Nephron (organoid): ENCODE measurements at regions not wholly inside any gene's neighbourhood (a gene's known extent, or its start where the extent isn't known, plus 50 kb on each side); places are given as distances from the start of the nearest gene placed in this dataset.

ENCODE experiments used
- H3K27ac Mint-ChIP-seq, 3 experiments: 2 replicates each; pipeline ENCODE4 v1.8.0; 2020; ENCODE audit warnings: mixed read lengths in 3 of 3, mild to moderate bottlenecking in 2 of 3, moderate library complexity in 1 of 3
- H3K27me3 Mint-ChIP-seq: 2 replicates; pipeline ENCODE4 v1.8.0; 2021; ENCODE audit warnings: low read depth, mild to moderate bottlenecking, moderate library complexity, mixed read lengths
- H3K36me3 Mint-ChIP-seq: 2 replicates; pipeline ENCODE4 v1.8.0; 2020; ENCODE audit warnings: low read depth, mixed read lengths
- H3K4me1 Mint-ChIP-seq: 2 replicates; pipeline ENCODE4 v1.8.0; 2020; ENCODE audit warnings: mixed read lengths
- H3K4me3 Mint-ChIP-seq, 3 experiments: 2 replicates each; pipeline ENCODE4 v1.8.0; 2020; ENCODE audit warnings: mild to moderate bottlenecking in 3 of 3, mixed read lengths in 3 of 3, moderate library complexity in 2 of 3
- H3K9me3 Mint-ChIP-seq: 2 replicates; pipeline ENCODE4 v1.8.0; 2020; ENCODE audit warnings: mixed read lengths
- CTCF ChIP-seq, 3 experiments: fragments of 200-600 bp; sonication (generic); IDR thresholded peaks; one replicate each; pipeline ENCODE4 v1.5.0; 2021; ENCODE audit warnings: antibody characterized with exemption in 3 of 3; ENCODE audit not compliant: unreplicated experiment in 3 of 3

DNA sequence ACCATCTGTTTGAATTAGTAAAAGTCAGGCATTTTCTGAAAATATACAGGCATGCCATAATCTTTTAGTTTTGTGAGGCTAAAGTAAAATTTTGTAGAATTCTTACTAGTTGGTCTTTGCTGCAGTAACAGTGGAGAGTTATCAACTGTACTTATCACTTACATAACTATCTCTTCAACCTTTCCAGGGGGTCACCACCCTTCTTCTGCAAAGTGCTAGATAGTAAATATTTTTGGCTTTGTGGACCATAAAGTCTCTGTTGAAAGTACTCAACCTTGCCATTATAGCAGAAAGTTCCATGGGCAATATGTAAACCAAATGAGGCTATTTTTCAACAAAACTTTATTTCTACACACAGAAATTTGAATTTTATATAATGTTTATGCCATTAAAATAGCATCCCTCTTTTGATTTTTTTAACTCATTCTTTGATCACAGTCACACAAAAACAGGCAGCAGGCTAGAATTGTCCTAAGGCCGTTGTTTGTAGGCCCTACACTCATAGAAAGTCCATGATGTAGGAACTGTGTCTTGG is 59.5 kb upstream of the KLF6 start:
- H3K27ac Mint-ChIP-seq, result no peak overlapping the region
- H3K36me3 Mint-ChIP-seq, result no peaks in the 10 kb centered on the region
- H3K4me3 Mint-ChIP-seq, result no peak overlapping the region
- H3K9me3 Mint-ChIP-seq, result no peaks in the 10 kb centered on the region
- no peaks in the 10 kb centered on the region for H3K27me3 Mint-ChIP-seq
- TF ChIP-seq CTCF (IDR thresholded peaks at IDR 0.05; ENCODE audit: unreplicated experiment in 3 of 3), result no peak
- no peaks in the 10 kb centered on the region for H3K4me1 Mint-ChIP-seq

DNA sequence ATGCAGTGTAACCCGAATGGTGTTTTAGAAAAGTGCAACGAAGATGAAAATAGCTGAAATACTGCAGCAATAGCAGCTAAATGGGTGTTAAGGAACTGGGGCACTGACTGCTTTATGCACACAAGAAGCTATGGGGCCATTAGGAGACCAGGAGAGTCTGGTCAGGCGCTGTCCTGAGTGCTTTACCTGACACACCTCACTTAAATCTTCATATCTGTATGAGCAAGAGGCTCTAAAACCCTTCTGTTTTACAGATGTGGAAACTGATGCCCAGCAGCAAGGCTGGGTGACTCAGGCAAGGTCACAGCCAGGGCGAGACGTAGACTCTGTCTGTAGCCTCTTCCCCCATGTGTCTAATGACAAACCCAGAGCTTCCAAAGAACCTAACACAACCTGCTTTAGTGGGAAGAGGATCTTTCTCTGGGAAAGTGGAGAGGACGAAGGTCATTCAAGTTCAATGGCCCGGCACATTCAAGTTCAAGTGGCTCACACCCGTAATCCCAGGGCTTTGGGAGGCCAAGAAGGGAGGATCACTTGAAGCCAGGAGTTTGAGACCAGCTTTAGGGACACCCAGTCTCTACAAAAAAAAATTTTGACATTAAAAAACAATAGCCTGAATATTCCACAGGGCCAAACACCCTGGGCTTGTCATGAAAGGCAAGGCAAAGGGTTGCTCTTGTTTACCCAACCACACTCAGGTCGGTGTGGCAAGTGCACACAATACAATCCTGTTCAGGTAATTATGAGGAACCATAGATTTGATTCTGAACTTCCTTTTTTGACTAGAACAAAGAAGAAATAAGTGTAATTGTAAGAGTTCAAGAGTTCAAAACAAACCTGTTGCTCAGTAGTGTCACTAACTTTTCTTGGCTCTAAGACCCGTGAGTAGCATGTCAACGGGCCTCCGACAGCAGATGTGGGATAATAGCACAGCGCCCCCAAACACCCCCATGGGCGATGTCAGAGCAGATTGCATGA is 53.7 kb upstream of the KLF6 start:
- Mint-ChIP-seq H3K27ac (no peak overlapping the region), H3K36me3 (no peaks in the 10 kb centered on the region), H3K9me3 (peaks cover 2% of the 10 kb centered on the region), H3K27me3 (peaks cover 13% of the 10 kb centered on the region), H3K4me3 (no peak overlapping the region), H3K4me1 (peaks cover 27% of the 10 kb centered on the region)
- TF ChIP-seq CTCF (IDR thresholded peaks at IDR 0.05; ENCODE audit: unreplicated experiment in 3 of 3), result no peak

DNA sequence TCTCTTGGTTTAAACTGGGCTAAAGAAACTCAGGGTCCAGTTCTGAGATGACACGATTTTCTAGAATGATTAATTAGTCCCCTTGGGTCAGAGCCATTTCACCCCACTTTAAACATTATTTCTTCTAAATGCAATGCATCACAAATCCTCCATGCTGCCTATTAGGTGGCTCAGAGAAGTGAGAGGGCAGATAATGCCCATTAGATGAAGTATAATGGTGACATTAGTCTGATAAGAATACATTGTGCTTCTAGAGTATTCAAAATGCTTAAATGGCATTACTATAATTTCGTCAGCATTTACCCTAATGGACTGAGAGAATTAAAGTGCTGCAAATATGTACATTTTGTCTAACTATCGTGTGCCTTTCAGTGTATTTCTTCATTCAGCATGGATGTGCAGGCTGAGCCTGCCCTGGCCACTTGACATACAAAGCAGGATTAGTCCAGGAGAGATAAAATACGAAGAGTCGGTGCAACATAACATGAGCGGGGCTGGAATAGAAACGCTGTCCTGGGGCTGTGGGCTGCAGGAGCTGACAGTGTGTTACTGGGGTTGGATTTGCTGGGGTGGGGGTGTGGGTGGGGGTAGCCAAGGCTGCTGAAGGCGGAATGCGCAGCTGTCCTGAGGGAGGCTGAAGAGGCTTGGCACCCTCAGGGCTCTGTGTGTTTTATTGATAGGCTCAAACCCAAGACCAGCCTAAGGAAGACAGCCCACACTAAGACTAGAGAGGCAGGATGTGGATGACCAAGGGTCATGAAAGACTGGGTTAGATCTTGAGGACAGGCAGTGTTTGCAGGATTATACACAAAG is 52.8 kb upstream of the KLF6 start:
- Mint-ChIP-seq H3K9me3 (peaks cover 2% of the 10 kb centered on the region), H3K4me1 (peaks cover 30% of the 10 kb centered on the region), H3K36me3 (no peaks in the 10 kb centered on the region), H3K27me3 (peaks cover 13% of the 10 kb centered on the region), H3K4me3 (no peak overlapping the region), H3K27ac (peak overlapping the region in 1 of 3 experiments; percentile 22)
- no peak for TF ChIP-seq CTCF (IDR thresholded peaks at IDR 0.05; ENCODE audit: unreplicated experiment in 3 of 3)

DNA sequence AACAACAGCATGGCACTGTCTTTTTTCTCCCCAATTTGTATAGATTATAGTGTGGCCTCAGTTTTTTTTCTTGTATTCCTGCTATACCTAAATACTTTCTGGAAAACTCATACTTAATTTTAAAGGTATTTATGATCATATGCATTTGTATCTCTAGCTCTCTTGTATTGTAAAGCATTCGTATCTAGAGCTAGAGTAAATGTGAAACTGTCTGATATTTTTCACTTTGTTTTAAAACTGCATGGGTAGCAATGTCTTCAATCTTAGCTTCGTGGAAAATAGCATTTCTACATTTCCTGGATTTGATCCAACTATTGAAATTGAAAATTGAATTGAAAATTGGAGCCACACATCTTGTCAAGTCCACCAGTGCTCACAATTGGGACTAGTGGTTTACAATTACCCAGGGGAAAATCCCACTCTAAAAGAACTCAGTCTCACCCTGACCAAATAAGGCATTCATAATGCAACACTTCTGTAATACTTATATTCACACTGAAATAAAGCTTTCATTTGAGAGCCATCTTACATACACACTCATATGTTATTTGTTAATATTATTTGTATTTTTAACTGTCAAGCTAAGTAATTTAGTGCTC is 51.3 kb upstream of the KLF6 start:
- no peak overlapping the region for H3K27ac Mint-ChIP-seq

GRCh38 chr10:3835770-3836169 is 50.8 kb upstream of the KLF6 start:
- no peak overlapping the region for H3K4me3 Mint-ChIP-seq

More for the DNA sequence above, 51.3 kb upstream of the KLF6 start:
- peaks cover 13% of the 10 kb centered on the region for H3K27me3 Mint-ChIP-seq
- H3K4me1 Mint-ChIP-seq, result peaks cover 40% of the 10 kb centered on the region
- H3K9me3 Mint-ChIP-seq, result peaks cover 2% of the 10 kb centered on the region
- H3K36me3 Mint-ChIP-seq, result no peaks in the 10 kb centered on the region
- TF ChIP-seq CTCF (IDR thresholded peaks at IDR 0.05; ENCODE audit: unreplicated experiment in 3 of 3), result no peak
- H3K4me3 Mint-ChIP-seq, result no peak overlapping the region

More at GRCh38 chr10:3835770-3836169, 50.8 kb upstream of the KLF6 start:
- Mint-ChIP-seq H3K27me3 (peaks cover 13% of the 10 kb centered on the region), H3K9me3 (peaks cover 2% of the 10 kb centered on the region), H3K4me1 (peaks cover 45% of the 10 kb centered on the region), H3K27ac (no peak overlapping the region), H3K36me3 (no peaks in the 10 kb centered on the region)
- TF ChIP-seq CTCF (IDR thresholded peaks at IDR 0.05; ENCODE audit: unreplicated experiment in 3 of 3), result no peak
